Cardiac muscle cell (in vitro differentiated cells and primary cell): ENCODE measurements at regions not wholly inside any gene's neighbourhood (a gene's known extent, or its start where the extent isn't known, plus 50 kb on each side); places are given as distances from the start of the nearest gene placed in this dataset.

Source experiments
- DNase-seq, 2 donors: peaks; one replicate each; pipeline versions ENCODE4 v3.0.0 to v3.0.0-alpha.2; 2010 to 2017; ENCODE audit warnings: low read depth in 1 of 2, low spot score in 1 of 2
- H3K27ac ChIP-seq: fragments of 200-600 bp; sonication (generic); 2 replicates; pipeline ENCODE4 v1.5.1; 2016
- H3K27me3 ChIP-seq: fragments of 200-600 bp; sonication (generic); 2 replicates; pipeline ENCODE4 v1.6.0; 2016; ENCODE audit warnings: control low read depth
- H3K36me3 ChIP-seq: fragments of 200-600 bp; sonication (generic); 2 replicates; pipeline ENCODE4 v1.5.1; 2016; ENCODE audit warnings: control low read depth
- H3K4me1 ChIP-seq: fragments of 200-600 bp; sonication (generic); 2 replicates; pipeline ENCODE4 v1.8.1; 2017; ENCODE audit warnings: low read depth, mild to moderate bottlenecking, mixed run types
- H3K4me3 ChIP-seq: fragments of 200-600 bp; sonication (generic); 2 replicates; pipeline ENCODE4 v1.5.1; 2016; ENCODE audit warnings: mild to moderate bottlenecking
- H3K9me3 ChIP-seq: fragments of 200-600 bp; sonication (generic); 2 replicates; pipeline ENCODE4 v1.5.1; 2017; ENCODE audit warnings: low read depth, mild to moderate bottlenecking, control low read depth
- CTCF ChIP-seq: IDR thresholded peaks from 2 replicates; pipeline ENCODE4 v1.5.1; 2012; ENCODE audit warnings: low read depth, mild to moderate bottlenecking, low read length

GRCh38 chr12:3998968-3999792 lies 126.0 kb upstream of the PARP11 start:
- no peak overlapping the region for H3K4me3 ChIP-seq
- H3K4me1 ChIP-seq = no peaks in the 10 kb centered on the region
- no peak for DNase-seq
- no peaks in the 10 kb centered on the region for H3K36me3 ChIP-seq
- H3K27ac ChIP-seq = no peak overlapping the region
- H3K9me3 ChIP-seq = no peaks in the 10 kb centered on the region
- no peak for TF ChIP-seq CTCF
- no peaks in the 10 kb centered on the region for H3K27me3 ChIP-seq

GRCh38 chr12:3998397-3998796 lies 125.2 kb upstream of the PARP11 start:
- no peak for TF ChIP-seq CTCF
- H3K9me3 ChIP-seq = no peaks in the 10 kb centered on the region
- no peaks in the 10 kb centered on the region for H3K36me3 ChIP-seq
- H3K4me3 ChIP-seq = no peak overlapping the region
- H3K4me1 ChIP-seq = no peaks in the 10 kb centered on the region
- DNase-seq = no peak
- H3K27me3 ChIP-seq = no peaks in the 10 kb centered on the region
- no peak overlapping the region for H3K27ac ChIP-seq

- Histone ChIP-seq H3K27ac (no peak overlapping the region), H3K27me3 (no peaks in the 10 kb centered on the region), H3K9me3 (no peaks in the 10 kb centered on the region), H3K36me3 (no peaks in the 10 kb centered on the region), H3K4me1 (peaks cover 4% of the 10 kb centered on the region), H3K4me3 (no peak overlapping the region)
- no peak for DNase-seq
- no peak for TF ChIP-seq CTCF
Measured at GRCh38 chr12:3996322-3996721, 123.1 kb upstream of the PARP11 start.

GRCh38 chr12:3995306-3995705 lies 122.1 kb upstream of the PARP11 start:
- H3K36me3 ChIP-seq = no peaks in the 10 kb centered on the region
- no peaks in the 10 kb centered on the region for H3K9me3 ChIP-seq
- H3K27me3 ChIP-seq = no peaks in the 10 kb centered on the region
- peaks cover 4% of the 10 kb centered on the region for H3K4me1 ChIP-seq
- DNase-seq = no peak
- H3K27ac ChIP-seq = no peak overlapping the region
- H3K4me3 ChIP-seq = no peak overlapping the region
- no peak for TF ChIP-seq CTCF

- H3K4me3 ChIP-seq = no peak overlapping the region
Measured at GRCh38 chr12:3994500-3994899, 121.3 kb upstream of the PARP11 start.

More at GRCh38 chr12:3994500-3994899, 121.3 kb upstream of the PARP11 start:
- Histone ChIP-seq H3K27ac (no peak overlapping the region), H3K4me1 (peaks cover 4% of the 10 kb centered on the region), H3K9me3 (no peaks in the 10 kb centered on the region), H3K27me3 (no peaks in the 10 kb centered on the region), H3K36me3 (no peaks in the 10 kb centered on the region)
- TF ChIP-seq CTCF = no peak
- DNase-seq = no peak
